Skeletal muscle cell (primary cell): ENCODE measurements at regions not wholly inside any gene's neighbourhood (a gene's known extent, or its start where the extent isn't known, plus 50 kb on each side); places are given as distances from the start of the nearest gene placed in this dataset.

Source experiments
- DNase-seq: peaks from one replicate; pipeline ENCODE4 v3.0.0-alpha.2; 2010; ENCODE audit warnings: low read depth
- H3K4me3 ChIP-seq: 2 replicates; pipeline ENCODE4 v1.5.1; 2011; ENCODE audit warnings: low read depth, mild to moderate bottlenecking, control low read depth, low read length, moderate library complexity

GRCh38 chr5:56696900-56697299 lies 118.4 kb upstream of the MAP3K1 start:
- no peak for DNase-seq
- H3K4me3 ChIP-seq = no peak overlapping the region

- DNase-seq = no peak
- no peak overlapping the region for H3K4me3 ChIP-seq
Measured at GRCh38 chr5:56693220-56693579, 122.1 kb upstream of the MAP3K1 start.

- no peak for DNase-seq
- H3K4me3 ChIP-seq = no peak overlapping the region
Measured at GRCh38 chr5:56692359-56693219, 122.8 kb upstream of the MAP3K1 start.

- no peak for DNase-seq
Measured at GRCh38 chr5:56688402-56688801, 126.9 kb upstream of the MAP3K1 start.

GRCh38 chr5:56686337-56687195 lies 128.8 kb upstream of the MAP3K1 start:
- H3K4me3 ChIP-seq = no peak overlapping the region
- DNase-seq = no peak

More at GRCh38 chr5:56688402-56688801, 126.9 kb upstream of the MAP3K1 start:
- H3K4me3 ChIP-seq = no peak overlapping the region

- no peak overlapping the region for H3K4me3 ChIP-seq
- DNase-seq = no peak
Measured at GRCh38 chr5:56685503-56686217, 129.7 kb upstream of the MAP3K1 start.

- H3K4me3 ChIP-seq = no peak overlapping the region
- no peak for DNase-seq
Measured at GRCh38 chr5:56684159-56684558, 131.2 kb upstream of the MAP3K1 start.

- no peak for DNase-seq
- no peak overlapping the region for H3K4me3 ChIP-seq
Measured at GRCh38 chr5:56683733-56684132, 131.6 kb upstream of the MAP3K1 start.

GRCh38 chr5:56683281-56683680 lies 132.1 kb upstream of the MAP3K1 start:
- no peak for DNase-seq
- H3K4me3 ChIP-seq = no peak overlapping the region

- DNase-seq = no peak
- no peak overlapping the region for H3K4me3 ChIP-seq
Measured at GRCh38 chr5:56681346-56681745, 134.0 kb upstream of the MAP3K1 start.

GRCh38 chr5:56680731-56681130 lies 134.6 kb upstream of the MAP3K1 start:
- no peak overlapping the region for H3K4me3 ChIP-seq
- DNase-seq = no peak

- no peak overlapping the region for H3K4me3 ChIP-seq
- DNase-seq = no peak
Measured at GRCh38 chr5:56677690-56678305, 137.6 kb upstream of the MAP3K1 start.

- no peak for DNase-seq
- no peak overlapping the region for H3K4me3 ChIP-seq
Measured at GRCh38 chr5:56676091-56676768, 139.1 kb upstream of the MAP3K1 start.

- no peak for DNase-seq
Measured at GRCh38 chr5:56674441-56674840, 140.9 kb upstream of the MAP3K1 start.

GRCh38 chr5:56673171-56673570 lies 142.2 kb upstream of the MAP3K1 start:
- no peak for DNase-seq
- H3K4me3 ChIP-seq = no peak overlapping the region

More at GRCh38 chr5:56674441-56674840, 140.9 kb upstream of the MAP3K1 start:
- no peak overlapping the region for H3K4me3 ChIP-seq

GRCh38 chr5:56671571-56671970 lies 143.8 kb upstream of the MAP3K1 start:
- no peak overlapping the region for H3K4me3 ChIP-seq
- DNase-seq = no peak

- no peak overlapping the region for H3K4me3 ChIP-seq
- no peak for DNase-seq
Measured at GRCh38 chr5:56670916-56671315, 144.4 kb upstream of the MAP3K1 start.

- no peak overlapping the region for H3K4me3 ChIP-seq
- DNase-seq = no peak
Measured at GRCh38 chr5:56669534-56670483, 145.5 kb upstream of the MAP3K1 start.
